Sigmoid colon (tissue), 6 donors: ENCODE measurements at regions not wholly inside any gene's neighbourhood (a gene's known extent, or its start where the extent isn't known, plus 50 kb on each side); places are given as distances from the start of the nearest gene placed in this dataset.

Experiments used
- DNase-seq: peaks from one replicate; pipeline ENCODE4 v3.0.0-alpha.2; 2019
- H3K27ac ChIP-seq, 4 donors: fragments of 200-600 bp; sonication (generic); one replicate each; pipeline ENCODE4 v1.5.1; 2016 to 2019; ENCODE audit warnings: mild to moderate bottlenecking in 1 of 4
- H3K27me3 ChIP-seq, 3 donors: fragments of 200-600 bp; sonication (generic); one replicate each; pipeline ENCODE4 v1.5.1; 2019; ENCODE audit warnings: mild to moderate bottlenecking in 1 of 3
- H3K36me3 ChIP-seq, 4 donors: fragments of 200-600 bp; sonication (generic); one replicate each; pipeline ENCODE4 v1.5.1; 2016 to 2019
- H3K4me1 ChIP-seq, 4 donors: fragments of 200-600 bp; sonication (generic); one replicate each; pipeline ENCODE4 v1.5.1; 2017 to 2019
- H3K4me3 ChIP-seq, 4 donors: fragments of 200-600 bp; sonication (generic); one replicate each; pipeline ENCODE4 v1.5.1; 2017 to 2019; ENCODE audit warnings: mild to moderate bottlenecking in 2 of 4, moderate library complexity in 1 of 4
- H3K9me3 ChIP-seq, 4 donors: fragments of 200-600 bp in 3 of 4; sonication (generic) in 3 of 4; one replicate each; pipeline versions ENCODE4 v1.5.1 to v1.6.1; 2013 to 2019
- CTCF ChIP-seq, 4 experiments: fragments of 450-650 bp in 3 of 4; fragments of 200-600 bp in 1 of 4; IDR thresholded peaks; one replicate each; pipeline ENCODE4 v1.5.1; 2016 to 2019; ENCODE audit warnings: antibody characterized with exemption in 4 of 4, mild to moderate bottlenecking in 3 of 4, moderate library complexity in 2 of 4
- EP300 ChIP-seq, 4 donors: sonication (generic); formaldehyde crosslinking; IDR thresholded peaks; one replicate each; pipeline ENCODE4 v1.6.1; 2017; ENCODE audit warnings: antibody characterized with exemption in 4 of 4
- POLR2A ChIP-seq, 2 donors: fragments of 450-650 bp; IDR thresholded peaks; one replicate each; pipeline ENCODE4 v1.6.1; 2016; ENCODE audit warnings: antibody characterized with exemption in 2 of 2, mild to moderate bottlenecking in 2 of 2, moderate library complexity in 2 of 2
- POLR2AphosphoS5 ChIP-seq, 4 donors: sonication (generic); formaldehyde crosslinking; IDR thresholded peaks; one replicate each; pipeline ENCODE4 v1.6.1; 2017; ENCODE audit warnings: antibody characterized with exemption in 4 of 4
- WGBS, 2 donors: extraction: QIAGEN DNeasy Blood & Tissue Kit; methylation state at CpG; one replicate each; pipeline ENCODE4 v1.1.7; 2013; 5-methylcytosine and 5-hydroxymethylcytosine counted together
- intact Hi-C: fragments of 100-400 bp; cut with DNase I; formaldehyde crosslinking; loops from one replicate; pipeline ENCODE4 v1.15.1; 2023
- donor health status: healthy with polysubstance abuse.
- donor health status: healthy.

GRCh38 chr6:142666599-142667185 is 278.3 kb downstream of the HIVEP2 start:
- Histone ChIP-seq H3K27me3 (no peaks in the 10 kb centered on the region), H3K27ac (no peak overlapping the region), H3K9me3 (peaks cover 0 to 2% (median 0%) of the 10 kb centered on the region in 4 donors), H3K36me3 (no peaks in the 10 kb centered on the region), H3K4me1 (no peaks in the 10 kb centered on the region), H3K4me3 (no peak overlapping the region)
- intact Hi-C loops, result no loop called here
- no peak for DNase-seq
- 68 to 92% methylated on average over 4 of the region's 4 CpGs for WGBS, 2 donors
- TF ChIP-seq EP300 (IDR thresholded peaks at IDR 0.05), result no peak
- TF ChIP-seq CTCF (IDR thresholded peaks at IDR 0.05), result no peak
- no peak for TF ChIP-seq POLR2AphosphoS5 (IDR thresholded peaks at IDR 0.05)
- TF ChIP-seq POLR2A (IDR thresholded peaks at IDR 0.05), result no peak

- TF ChIP-seq POLR2A (IDR thresholded peaks at IDR 0.05) (no peak), POLR2AphosphoS5 (IDR thresholded peaks at IDR 0.05) (no peak), CTCF (IDR thresholded peaks at IDR 0.05) (no peak), EP300 (IDR thresholded peaks at IDR 0.05) (no peak)
- H3K27ac ChIP-seq, result no peak overlapping the region
- intact Hi-C loops, result no loop called here
These were observed 275.3 kb downstream of the HIVEP2 start for GRCh38 chr6:142669471-142670351.

DNA sequence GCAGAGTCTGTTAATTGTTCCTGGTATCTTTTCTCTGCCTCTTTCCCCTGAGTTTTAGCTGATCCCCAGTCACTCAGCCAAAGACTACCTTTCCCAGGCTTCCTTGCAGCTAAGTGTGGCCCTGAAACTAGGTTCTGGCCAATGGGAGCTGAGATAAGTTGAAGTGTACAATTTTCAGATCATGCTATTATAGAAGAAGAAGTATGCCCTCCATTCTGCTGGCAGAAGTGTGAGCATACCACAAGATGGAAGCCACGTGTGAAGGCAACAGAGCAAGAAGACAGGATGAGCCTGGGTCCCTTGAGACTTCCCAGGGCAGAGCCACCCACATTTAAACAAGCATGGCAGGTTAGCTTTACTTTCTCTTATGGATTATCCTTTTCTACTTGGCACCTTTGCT is 273.2 kb downstream of the HIVEP2 start:
- H3K4me1 ChIP-seq, result peaks cover 0 to 6% (median 0%) of the 10 kb centered on the region in 4 donors
- intact Hi-C loops, result no loop called here
- TF ChIP-seq EP300 (IDR thresholded peaks at IDR 0.05), result no peak
- peaks cover 0 to 3% (median 0%) of the 10 kb centered on the region in 4 donors for H3K9me3 ChIP-seq
- H3K36me3 ChIP-seq, result no peaks in the 10 kb centered on the region
- H3K27me3 ChIP-seq, result no peaks in the 10 kb centered on the region
- WGBS, 2 donors, result 57 to 75% methylated on average over 1 of the region's 1 CpG
- no peak for DNase-seq
- no peak overlapping the region for H3K27ac ChIP-seq
- no peak overlapping the region for H3K4me3 ChIP-seq

More at GRCh38 chr6:142669471-142670351, 275.3 kb downstream of the HIVEP2 start:
- WGBS, 2 donors, result 83 to 93% methylated on average over 4 of the region's 4 CpGs
- Histone ChIP-seq H3K4me3 (no peak overlapping the region), H3K27me3 (no peaks in the 10 kb centered on the region), H3K4me1 (no peaks in the 10 kb centered on the region), H3K9me3 (peaks cover 0 to 3% (median 0%) of the 10 kb centered on the region in 4 donors), H3K36me3 (no peaks in the 10 kb centered on the region)
- no peak for DNase-seq

GRCh38 chr6:142675517-142675916 is 269.5 kb downstream of the HIVEP2 start:
- WGBS, 2 donors, result 89 to 94% methylated on average over 5 of the region's 5 CpGs

More at GRCh38 chr6:142675517-142675916, 269.5 kb downstream of the HIVEP2 start:
- DNase-seq, result no peak
- Histone ChIP-seq H3K4me3 (no peak overlapping the region), H3K4me1 (peaks cover 0 to 6% (median 0%) of the 10 kb centered on the region in 4 donors), H3K36me3 (no peaks in the 10 kb centered on the region), H3K27me3 (no peaks in the 10 kb centered on the region), H3K27ac (no peak overlapping the region), H3K9me3 (peaks cover 0 to 3% (median 0%) of the 10 kb centered on the region in 4 donors)
- intact Hi-C loops, result no loop called here
- no peak for TF ChIP-seq POLR2A (IDR thresholded peaks at IDR 0.05)
- no peak for TF ChIP-seq POLR2AphosphoS5 (IDR thresholded peaks at IDR 0.05)
- TF ChIP-seq CTCF (IDR thresholded peaks at IDR 0.05), result no peak
- TF ChIP-seq EP300 (IDR thresholded peaks at IDR 0.05), result no peak
